ENCODE measurements at regions not wholly inside any gene's neighbourhood (a gene's known extent, or its start where the extent isn't known, plus 50 kb on each side); places are given as distances from the start of the nearest gene placed in this dataset.

- Histone ChIP-seq H3K27me3 (ENCODE audit: low read depth) (peaks cover 50% of the 10 kb centered on the region), H3K4me1 (no peaks in the 10 kb centered on the region), H3K36me3 (no peaks in the 10 kb centered on the region), H3K27ac (replicated peaks) (no peak overlapping the region), H3K4me3 (no peak overlapping the region), H3K9me3 (replicated peaks) (peaks cover 16% of the 10 kb centered on the region)
- DNase-seq = no peak
- no peak for TF ChIP-seq CTCF (IDR thresholded peaks at IDR 0.05; ENCODE audit: borderline replicate concordance)
- intact Hi-C loops (cut with micrococcal nuclease) = no loop called here
Measured at GRCh38 chr16:13829697-13830299, 90.2 kb upstream of the ERCC4 start.

- peaks cover 57% of the 10 kb centered on the region for H3K27me3 ChIP-seq (ENCODE audit: low read depth)
- no peaks in the 10 kb centered on the region for H3K9me3 ChIP-seq (replicated peaks)
- H3K27ac ChIP-seq (replicated peaks) = no peak overlapping the region
- H3K36me3 ChIP-seq = no peaks in the 10 kb centered on the region
- DNase-seq = no peak
- H3K4me3 ChIP-seq = no peak overlapping the region
- no peaks in the 10 kb centered on the region for H3K4me1 ChIP-seq
- no peak for TF ChIP-seq CTCF (IDR thresholded peaks at IDR 0.05; ENCODE audit: borderline replicate concordance)
- intact Hi-C loops (cut with micrococcal nuclease) = no loop called here
Measured at GRCh38 chr16:13833515-13833914, 86.4 kb upstream of the ERCC4 start.

GRCh38 chr16:13835387-13835786 lies 84.6 kb upstream of the ERCC4 start:
- H3K36me3 ChIP-seq = no peaks in the 10 kb centered on the region
- no peaks in the 10 kb centered on the region for H3K4me1 ChIP-seq
- no peak overlapping the region for H3K4me3 ChIP-seq
- no peaks in the 10 kb centered on the region for H3K9me3 ChIP-seq (replicated peaks)
- no peak for TF ChIP-seq CTCF (IDR thresholded peaks at IDR 0.05; ENCODE audit: borderline replicate concordance)
- DNase-seq = no peak
- H3K27me3 ChIP-seq (ENCODE audit: low read depth) = peaks cover 63% of the 10 kb centered on the region
- H3K27ac ChIP-seq (replicated peaks) = no peak overlapping the region
- intact Hi-C loops (cut with micrococcal nuclease) = no loop called here

- Histone ChIP-seq H3K4me3 (no peak overlapping the region), H3K27me3 (ENCODE audit: low read depth) (peaks cover 58% of the 10 kb centered on the region), H3K27ac (replicated peaks) (no peak overlapping the region), H3K9me3 (replicated peaks) (no peaks in the 10 kb centered on the region), H3K4me1 (no peaks in the 10 kb centered on the region), H3K36me3 (no peaks in the 10 kb centered on the region)
- TF ChIP-seq CTCF (IDR thresholded peaks at IDR 0.05; ENCODE audit: borderline replicate concordance) = no peak
- DNase-seq = no peak
- intact Hi-C loops (cut with micrococcal nuclease) = no loop called here
Measured at GRCh38 chr16:13835935-13836730, 83.8 kb upstream of the ERCC4 start.

GRCh38 chr16:13838401-13839190 lies 81.4 kb upstream of the ERCC4 start:
- Histone ChIP-seq H3K4me3 (no peak overlapping the region), H3K27me3 (ENCODE audit: low read depth) (peaks cover 52% of the 10 kb centered on the region), H3K27ac (replicated peaks) (no peak overlapping the region), H3K9me3 (replicated peaks) (no peaks in the 10 kb centered on the region), H3K4me1 (no peaks in the 10 kb centered on the region), H3K36me3 (no peaks in the 10 kb centered on the region)
- no peak for DNase-seq
- intact Hi-C loops (cut with micrococcal nuclease) = no loop called here
- no peak for TF ChIP-seq CTCF (IDR thresholded peaks at IDR 0.05; ENCODE audit: borderline replicate concordance)
